ENCODE measurements at regions not wholly inside any gene's neighbourhood (a gene's known extent, or its start where the extent isn't known, plus 50 kb on each side); places are given as distances from the start of the nearest gene placed in this dataset.

- in situ Hi-C loops (cut with HindIII; ENCODE audit: low sequenced_read_pairs): no loop called here
- TF ChIP-seq CTCF (IDR thresholded peaks at IDR 0.05; ENCODE audit: low read depth, low read length, missing control alignments): no peak
- no peak overlapping the region for H3K4me3 ChIP-seq (ENCODE audit: low read depth, low read length)
- DNase-seq (ENCODE audit: low read depth): no peak
Measured at GRCh38 chrX:25356456-25356855, 340.7 kb upstream of the ARX start.

GRCh38 chrX:25344161-25344936 lies 328.6 kb upstream of the ARX start:
- no peak for DNase-seq (ENCODE audit: low read depth)
- no peak for TF ChIP-seq CTCF (IDR thresholded peaks at IDR 0.05; ENCODE audit: low read depth, low read length, missing control alignments)
- in situ Hi-C loops (cut with HindIII; ENCODE audit: low sequenced_read_pairs): no loop called here
- H3K4me3 ChIP-seq (ENCODE audit: low read depth, low read length): no peak overlapping the region

- no peak for DNase-seq (ENCODE audit: low read depth)
- H3K4me3 ChIP-seq (ENCODE audit: low read depth, low read length): no peak overlapping the region
- no peak for TF ChIP-seq CTCF (IDR thresholded peaks at IDR 0.05; ENCODE audit: low read depth, low read length, missing control alignments)
- in situ Hi-C loops (cut with HindIII; ENCODE audit: low sequenced_read_pairs): no loop called here
Measured at GRCh38 chrX:25343060-25343459, 327.3 kb upstream of the ARX start.

GRCh38 chrX:25337841-25338240 lies 322.1 kb upstream of the ARX start:
- no peak for TF ChIP-seq CTCF (IDR thresholded peaks at IDR 0.05; ENCODE audit: low read depth, low read length, missing control alignments)
- in situ Hi-C loops (cut with HindIII; ENCODE audit: low sequenced_read_pairs): no loop called here
- no peak for DNase-seq (ENCODE audit: low read depth)
- H3K4me3 ChIP-seq (ENCODE audit: low read depth, low read length): no peak overlapping the region

- in situ Hi-C loops (cut with HindIII; ENCODE audit: low sequenced_read_pairs): no loop called here
- DNase-seq (ENCODE audit: low read depth): no peak
- no peak for TF ChIP-seq CTCF (IDR thresholded peaks at IDR 0.05; ENCODE audit: low read depth, low read length, missing control alignments)
- no peak overlapping the region for H3K4me3 ChIP-seq (ENCODE audit: low read depth, low read length)
Measured at GRCh38 chrX:25300994-25301393, 285.2 kb upstream of the ARX start.

GRCh38 chrX:25296850-25297249 lies 281.1 kb upstream of the ARX start:
- DNase-seq (ENCODE audit: low read depth): no peak
- no peak for TF ChIP-seq CTCF (IDR thresholded peaks at IDR 0.05; ENCODE audit: low read depth, low read length, missing control alignments)
- no peak overlapping the region for H3K4me3 ChIP-seq (ENCODE audit: low read depth, low read length)
- in situ Hi-C loops (cut with HindIII; ENCODE audit: low sequenced_read_pairs): no loop called here

Data from astrocyte of the cerebellum (primary cell).